ENCODE measurements at regions not wholly inside any gene's neighbourhood (a gene's known extent, or its start where the extent isn't known, plus 50 kb on each side); places are given as distances from the start of the nearest gene placed in this dataset.

GRCh38 chr11:116279511-116279910 is 493.3 kb downstream of the BUD13 start:
- no peak overlapping the region for H3K4me3 ChIP-seq (ENCODE audit: low read length in 3 of 3)
- intact Hi-C loops (cut with DNase I), result loop anchor here (10.0 kb wide), 1 partner anchor 945 kb away; no protein-coding TSS in a partner anchor
- DNase-seq, result no peak
- H3K4me1 ChIP-seq (ENCODE audit: control insufficient read depth in 2 of 3, insufficient read depth in 2 of 3, low read depth in 1 of 3, low read length in 3 of 3), result peaks cover 0 to 3% (median 0%) of the 10 kb centered on the region in 3 donors
- no peak for FAIRE-seq
- no peak for TF ChIP-seq CTCF (IDR thresholded peaks at IDR 0.05; ENCODE audit: borderline replicate concordance, extremely low read depth, insufficient read depth)
- H3K9ac ChIP-seq (ENCODE audit: low read length in 3 of 3), result no peak overlapping the region
- no peaks in the 10 kb centered on the region for H3K36me3 ChIP-seq (ENCODE audit: control insufficient read depth in 2 of 3, insufficient read depth in 3 of 3, low read length in 3 of 3)
- no peaks in the 10 kb centered on the region for H3K9me3 ChIP-seq (ENCODE audit: control insufficient read depth in 2 of 3, insufficient read depth in 1 of 3, low read length in 3 of 3)
- H3K27ac ChIP-seq (ENCODE audit: low read depth in 2 of 2, low read length in 2 of 2), result no peak overlapping the region
- no peaks in the 10 kb centered on the region for H3K27me3 ChIP-seq (ENCODE audit: control insufficient read depth, insufficient read depth, low read length)

- no peaks in the 10 kb centered on the region for H3K9me3 ChIP-seq (ENCODE audit: control insufficient read depth in 2 of 3, insufficient read depth in 1 of 3, low read length in 3 of 3)
- DNase-seq (peak in 3 of 5 donors; percentile 29 to 59 (median 54)), FAIRE-seq (no peak)
- no peak overlapping the region for H3K27ac ChIP-seq (ENCODE audit: low read depth in 2 of 2, low read length in 2 of 2)
- H3K4me3 ChIP-seq (ENCODE audit: low read length in 3 of 3), result no peak overlapping the region
- no peak for TF ChIP-seq CTCF (IDR thresholded peaks at IDR 0.05; ENCODE audit: borderline replicate concordance, extremely low read depth, insufficient read depth)
- H3K36me3 ChIP-seq (ENCODE audit: control insufficient read depth in 2 of 3, insufficient read depth in 3 of 3, low read length in 3 of 3), result no peaks in the 10 kb centered on the region
- peaks cover 0 to 3% (median 0%) of the 10 kb centered on the region in 3 donors for H3K4me1 ChIP-seq (ENCODE audit: control insufficient read depth in 2 of 3, insufficient read depth in 2 of 3, low read depth in 1 of 3, low read length in 3 of 3)
- intact Hi-C loops (cut with DNase I), result loop anchor here (10.0 kb wide), 1 partner anchor 943 kb away; no protein-coding TSS in a partner anchor
- H3K27me3 ChIP-seq (ENCODE audit: control insufficient read depth, insufficient read depth, low read length), result no peaks in the 10 kb centered on the region
- H3K9ac ChIP-seq (ENCODE audit: low read length in 3 of 3), result no peak overlapping the region
Measured at GRCh38 chr11:116278076-116278475, 494.7 kb downstream of the BUD13 start.

GRCh38 chr11:116276051-116277044 is 496.4 kb downstream of the BUD13 start:
- peak overlapping the region in 1 of 3 donors; percentile 36 for H3K4me3 ChIP-seq (ENCODE audit: low read length in 3 of 3)

More at GRCh38 chr11:116276051-116277044, 496.4 kb downstream of the BUD13 start:
- no peak overlapping the region for H3K9ac ChIP-seq (ENCODE audit: low read length in 3 of 3)
- H3K36me3 ChIP-seq (ENCODE audit: control insufficient read depth in 2 of 3, insufficient read depth in 3 of 3, low read length in 3 of 3), result no peaks in the 10 kb centered on the region
- peaks cover 0 to 3% (median 0%) of the 10 kb centered on the region in 3 donors for H3K4me1 ChIP-seq (ENCODE audit: control insufficient read depth in 2 of 3, insufficient read depth in 2 of 3, low read depth in 1 of 3, low read length in 3 of 3)
- no peaks in the 10 kb centered on the region for H3K27me3 ChIP-seq (ENCODE audit: control insufficient read depth, insufficient read depth, low read length)
- intact Hi-C loops (cut with DNase I), result loop anchor here (10.0 kb wide), 1 partner anchor 942 kb away; no protein-coding TSS in a partner anchor
- TF ChIP-seq CTCF (IDR thresholded peaks at IDR 0.05; ENCODE audit: borderline replicate concordance, extremely low read depth, insufficient read depth), result peak; percentile 97
- H3K27ac ChIP-seq (ENCODE audit: low read depth in 2 of 2, low read length in 2 of 2), result no peak overlapping the region
- FAIRE-seq (no peak), DNase-seq (peak; percentile 85 to 91 (median 86))
- H3K9me3 ChIP-seq (ENCODE audit: control insufficient read depth in 2 of 3, insufficient read depth in 1 of 3, low read length in 3 of 3), result no peaks in the 10 kb centered on the region
